ENCODE measurements at regions not wholly inside any gene's neighbourhood (a gene's known extent, or its start where the extent isn't known, plus 50 kb on each side); places are given as distances from the start of the nearest gene placed in this dataset.

DNA sequence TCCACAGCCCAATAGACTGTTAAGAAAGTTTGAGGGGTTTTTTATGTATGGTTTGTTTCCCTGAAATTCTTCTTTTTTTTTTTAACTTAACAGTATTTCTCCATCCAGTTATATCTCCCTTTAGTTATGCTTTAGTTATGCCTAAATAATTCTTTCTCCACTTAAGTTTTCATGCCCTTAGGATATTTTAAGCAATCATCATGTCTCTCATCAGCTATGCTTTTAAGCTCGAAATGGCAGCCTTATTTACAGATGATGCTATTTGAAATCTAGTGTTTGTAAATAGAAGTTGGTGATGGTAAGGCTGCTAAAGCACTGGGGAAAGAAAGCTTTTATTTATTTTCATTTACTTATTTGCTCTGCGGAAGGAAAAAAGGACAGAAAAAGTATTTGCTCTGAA, 439.3 kb downstream of the TFAP2B start:
- H3K4me3 ChIP-seq = no peak overlapping the region
- no peaks in the 10 kb centered on the region for H3K36me3 ChIP-seq
- 78% methylated on average over 2 of the region's 2 CpGs for WGBS
- H3K27ac ChIP-seq = no peak overlapping the region
- no peaks in the 10 kb centered on the region for H3K4me1 ChIP-seq
- TF ChIP-seq POLR2A (IDR thresholded peaks at IDR 0.05) (no peak), EP300 (IDR thresholded peaks at IDR 0.05) (no peak), POLR2AphosphoS5 (IDR thresholded peaks at IDR 0.05) (no peak)
- TF ChIP-seq, protein P1, sequence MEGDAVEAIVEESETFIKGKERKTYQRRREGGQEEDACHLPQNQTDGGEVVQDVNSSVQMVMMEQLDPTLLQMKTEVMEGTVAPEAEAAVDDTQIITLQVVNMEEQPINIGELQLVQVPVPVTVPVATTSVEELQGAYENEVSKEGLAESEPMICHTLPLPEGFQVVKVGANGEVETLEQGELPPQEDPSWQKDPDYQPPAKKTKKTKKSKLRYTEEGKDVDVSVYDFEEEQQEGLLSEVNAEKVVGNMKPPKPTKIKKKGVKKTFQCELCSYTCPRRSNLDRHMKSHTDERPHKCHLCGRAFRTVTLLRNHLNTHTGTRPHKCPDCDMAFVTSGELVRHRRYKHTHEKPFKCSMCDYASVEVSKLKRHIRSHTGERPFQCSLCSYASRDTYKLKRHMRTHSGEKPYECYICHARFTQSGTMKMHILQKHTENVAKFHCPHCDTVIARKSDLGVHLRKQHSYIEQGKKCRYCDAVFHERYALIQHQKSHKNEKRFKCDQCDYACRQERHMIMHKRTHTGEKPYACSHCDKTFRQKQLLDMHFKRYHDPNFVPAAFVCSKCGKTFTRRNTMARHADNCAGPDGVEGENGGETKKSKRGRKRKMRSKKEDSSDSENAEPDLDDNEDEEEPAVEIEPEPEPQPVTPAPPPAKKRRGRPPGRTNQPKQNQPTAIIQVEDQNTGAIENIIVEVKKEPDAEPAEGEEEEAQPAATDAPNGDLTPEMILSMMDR (IDR thresholded peaks at IDR 0.05) = no peak
- no peaks in the 10 kb centered on the region for H3K27me3 ChIP-seq
- DNase-seq (ENCODE audit: low spot score in 2 of 2) = no peak
- H3K9me3 ChIP-seq = no peaks in the 10 kb centered on the region

DNA sequence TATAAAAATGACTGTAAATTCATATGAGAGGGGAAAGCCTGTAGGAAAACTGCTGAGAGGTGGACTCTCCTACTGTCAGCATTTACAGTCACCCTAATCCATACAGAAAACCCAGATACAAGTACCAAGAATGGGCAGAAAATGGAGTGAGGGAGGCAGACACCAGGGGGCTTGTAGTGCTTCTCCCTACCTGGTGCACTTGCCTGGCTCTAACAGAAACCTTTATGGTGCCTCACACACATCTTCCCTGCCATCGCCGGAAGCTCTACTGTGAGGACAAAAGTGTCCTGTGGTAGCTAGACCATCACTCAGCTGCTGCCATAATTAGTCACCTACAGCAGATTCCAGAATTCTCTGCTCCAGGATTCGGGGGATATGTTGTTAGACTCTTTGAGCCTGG, 441.3 kb downstream of the TFAP2B start:
- H3K27me3 ChIP-seq = no peaks in the 10 kb centered on the region
- no peak for DNase-seq (ENCODE audit: low spot score in 2 of 2)
- no peaks in the 10 kb centered on the region for H3K9me3 ChIP-seq
- no peaks in the 10 kb centered on the region for H3K36me3 ChIP-seq
- H3K27ac ChIP-seq = no peak overlapping the region
- WGBS = 82% methylated on average over 3 of the region's 3 CpGs
- H3K4me1 ChIP-seq = no peaks in the 10 kb centered on the region
- no peak overlapping the region for H3K4me3 ChIP-seq
- no peak for TF ChIP-seq EP300 (IDR thresholded peaks at IDR 0.05)
- no peak for TF ChIP-seq POLR2A (IDR thresholded peaks at IDR 0.05)
- no peak for TF ChIP-seq POLR2AphosphoS5 (IDR thresholded peaks at IDR 0.05)
- TF ChIP-seq, protein P1 (IDR thresholded peaks at IDR 0.05) = no peak

DNA sequence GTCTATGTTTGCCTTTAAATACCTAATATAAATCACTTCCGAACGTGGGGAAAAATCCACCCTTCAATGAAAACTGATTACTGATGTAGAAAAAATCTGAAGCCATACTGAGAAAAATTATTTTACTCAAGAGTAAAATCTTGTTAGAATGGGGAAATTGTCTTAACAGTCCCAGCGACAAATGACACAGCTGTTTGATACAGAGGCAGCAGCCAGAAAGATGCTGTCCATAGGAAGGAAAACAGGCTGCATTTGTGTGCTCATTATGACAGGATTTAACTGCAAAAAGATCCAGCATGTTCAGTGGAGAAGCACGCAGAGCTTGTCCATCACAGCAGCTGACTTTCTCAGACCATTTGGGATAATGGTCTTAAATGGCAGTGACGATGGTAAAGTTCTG, 443.0 kb downstream of the TFAP2B start:
- H3K9me3 ChIP-seq = no peaks in the 10 kb centered on the region
- no peak overlapping the region for H3K4me3 ChIP-seq
- TF ChIP-seq POLR2A (IDR thresholded peaks at IDR 0.05) (no peak), EP300 (IDR thresholded peaks at IDR 0.05) (no peak), POLR2AphosphoS5 (IDR thresholded peaks at IDR 0.05) (no peak)
- TF ChIP-seq, protein P1 (IDR thresholded peaks at IDR 0.05) = no peak
- no peaks in the 10 kb centered on the region for H3K4me1 ChIP-seq
- no peaks in the 10 kb centered on the region for H3K27me3 ChIP-seq
- 83% methylated on average over 5 of the region's 5 CpGs for WGBS
- DNase-seq (ENCODE audit: low spot score in 2 of 2) = no peak
- H3K36me3 ChIP-seq = no peaks in the 10 kb centered on the region
- H3K27ac ChIP-seq = no peak overlapping the region

DNA sequence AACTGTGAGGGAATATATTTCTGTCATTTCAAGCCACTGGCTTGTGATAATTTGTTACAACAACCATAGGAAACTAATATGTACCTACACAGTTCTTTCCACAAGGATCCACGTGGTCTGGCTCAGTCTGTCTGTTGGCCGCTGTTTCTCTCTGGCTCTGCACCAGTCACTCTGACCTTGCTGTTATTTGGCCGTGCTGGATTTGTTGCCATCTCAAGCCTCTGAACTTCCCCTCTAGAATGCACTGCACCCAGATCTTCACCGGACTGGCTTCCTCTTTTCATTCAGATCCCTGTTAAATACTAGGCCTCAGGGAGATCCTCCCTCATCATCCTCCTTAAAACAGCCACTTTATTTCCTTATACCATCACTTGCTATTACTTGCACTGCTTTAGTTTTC, 446.8 kb downstream of the TFAP2B start:
- Histone ChIP-seq H3K36me3 (no peaks in the 10 kb centered on the region), H3K4me1 (no peaks in the 10 kb centered on the region), H3K27ac (no peak overlapping the region), H3K9me3 (no peaks in the 10 kb centered on the region), H3K27me3 (no peaks in the 10 kb centered on the region), H3K4me3 (no peak overlapping the region)
- WGBS = 53% methylated on average over 4 of the region's 4 CpGs
- no peak for TF ChIP-seq POLR2A (IDR thresholded peaks at IDR 0.05)
- TF ChIP-seq, protein P1 (IDR thresholded peaks at IDR 0.05) = no peak
- TF ChIP-seq POLR2AphosphoS5 (IDR thresholded peaks at IDR 0.05) = no peak
- no peak for TF ChIP-seq EP300 (IDR thresholded peaks at IDR 0.05)
- no peak for DNase-seq (ENCODE audit: low spot score in 2 of 2)

DNA sequence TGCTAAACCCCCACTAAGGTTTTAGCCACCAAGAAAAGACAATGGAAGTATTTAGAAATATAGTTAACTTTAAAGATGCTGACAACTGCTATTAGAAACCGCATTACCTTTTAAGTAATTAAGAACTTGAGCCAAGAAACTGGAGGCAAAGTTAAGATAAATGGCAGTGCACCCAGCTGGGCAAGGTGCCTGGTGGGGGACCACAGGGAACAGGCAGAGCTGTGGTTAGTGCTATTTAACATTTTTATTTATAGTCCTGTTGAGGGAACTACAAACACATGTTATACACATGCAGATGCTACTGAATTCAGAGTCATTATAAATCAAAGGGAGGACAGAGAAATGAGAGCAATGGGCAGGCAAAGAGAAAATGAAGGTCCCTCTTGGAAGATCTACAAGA, 447.9 kb downstream of the TFAP2B start:
- no peaks in the 10 kb centered on the region for H3K4me1 ChIP-seq
- no peaks in the 10 kb centered on the region for H3K27me3 ChIP-seq
- H3K4me3 ChIP-seq = no peak overlapping the region
- no peak overlapping the region for H3K27ac ChIP-seq
- 22% methylated on average over 1 of the region's 1 CpG for WGBS
- H3K9me3 ChIP-seq = no peaks in the 10 kb centered on the region
- TF ChIP-seq POLR2AphosphoS5 (IDR thresholded peaks at IDR 0.05) (no peak), EP300 (IDR thresholded peaks at IDR 0.05) (no peak), POLR2A (IDR thresholded peaks at IDR 0.05) (no peak)
- TF ChIP-seq, protein P1 (IDR thresholded peaks at IDR 0.05) = no peak
- no peaks in the 10 kb centered on the region for H3K36me3 ChIP-seq
- no peak for DNase-seq (ENCODE audit: low spot score in 2 of 2)

Measured in suprapubic skin (tissue), 4 donors.